Panc1 (cell line): ENCODE measurements at regions not wholly inside any gene's neighbourhood (a gene's known extent, or its start where the extent isn't known, plus 50 kb on each side); places are given as distances from the start of the nearest gene placed in this dataset.

Experiments used
- ATAC-seq: fragments of 200-7000 bp; cut with Tn5 transposase; 2 replicates; pipeline ENCODE4 v1.9.1; 2020; ENCODE audit warnings: mild to moderate bottlenecking, moderate library complexity
- BruUV-seq: library from RNA; stranded (reverse); fragments of 400-500 nt; replicated peaks from 2 replicates; lab custom pipeline; 2021; lab: Mats Ljungman, UMichigan
- CTCF ChIA-PET: fragments of 300-600 bp; sonication (Branson Sonifier 250); formaldehyde crosslinking; loops from one replicate; lab custom pipeline; 2022; ENCODE audit warnings: antibody characterized with exemption; lab: Charles Lee
- POLR2A ChIA-PET: fragments of 300-600 bp; sonication (Branson Sonifier 250); formaldehyde crosslinking; loops from one replicate; lab custom pipeline; 2022; ENCODE audit warnings: antibody characterized with exemption; lab: Charles Lee
- DNase-seq: peaks from one replicate; pipeline ENCODE4 v3.0.0-alpha.2; 2010; ENCODE audit warnings: low read depth, low spot score
- H3K27ac ChIP-seq: 2 replicates; pipeline ENCODE4 v1.5.1; 2011; ENCODE audit warnings: mild to moderate bottlenecking, low read length, inconsistent platforms
- H3K27me3 ChIP-seq: fragments of 200-500 bp; sonication (Bioruptor generic); 2 replicates; pipeline ENCODE4 v1.6.0; 2014; ENCODE audit warnings: low read length, inconsistent platforms; ENCODE audit not compliant: control insufficient read depth, insufficient read depth
- H3K36me3 ChIP-seq: fragments of 200-500 bp; sonication (Bioruptor generic); 2 replicates; pipeline ENCODE4 v1.5.1; 2014; ENCODE audit warnings: inconsistent platforms, mild to moderate bottlenecking, low read length, moderate library complexity; ENCODE audit not compliant: control insufficient read depth, insufficient read depth
- H3K4me1 ChIP-seq: 2 replicates; pipeline ENCODE4 v1.5.1; 2011; ENCODE audit warnings: inconsistent platforms, mild to moderate bottlenecking, low read length, moderate library complexity; ENCODE audit not compliant: control insufficient read depth, insufficient read depth
- H3K4me3 ChIP-seq, 2 experiments: 2 replicates each; pipeline ENCODE4 v1.5.1; 2011 to 2012; ENCODE audit warnings: low read depth in 2 of 2, low read length in 2 of 2, mild to moderate bottlenecking in 2 of 2, inconsistent platforms in 1 of 2, moderate library complexity in 1 of 2
- H3K9me3 ChIP-seq: fragments of 200-500 bp; sonication (Bioruptor generic); 2 replicates; pipeline ENCODE4 v1.5.1; 2014; ENCODE audit warnings: low read depth, mild to moderate bottlenecking, inconsistent platforms, low read length, moderate library complexity; ENCODE audit not compliant: control insufficient read depth, insufficient read depth
- POLR2AphosphoS5 ChIP-seq: IDR thresholded peaks from 2 replicates; pipeline ENCODE4 v1.6.1; 2012; ENCODE audit warnings: mild to moderate bottlenecking, low read depth, low read length, moderate library complexity
- REST ChIP-seq, 2 experiments: IDR thresholded peaks; 2 replicates each; pipeline ENCODE4 v1.6.1; 2011 to 2012; ENCODE audit warnings: low read depth in 2 of 2, control low read depth in 1 of 2, low read length in 1 of 2, mild to moderate bottlenecking in 1 of 2, moderate library complexity in 1 of 2; ENCODE audit not compliant: insufficient read depth in 1 of 2
- SIN3A ChIP-seq: IDR thresholded peaks from 2 replicates; pipeline ENCODE4 v1.6.1; 2012; ENCODE audit warnings: low read depth, mild to moderate bottlenecking, low read length, moderate library complexity, borderline replicate concordance; ENCODE audit not compliant: insufficient read depth
- TCF7L2 ChIP-seq: IDR thresholded peaks from 2 replicates; pipeline ENCODE4 v1.6.1; 2011; ENCODE audit warnings: mild to moderate bottlenecking, low read depth, low read length, inconsistent platforms
- in situ Hi-C: cut with HindIII; loops from 2 replicates; pipeline ENCODE4 v1.10.0; 2016; ENCODE audit warnings: low sequenced_read_pairs, low pct_unique_long_range_greater_than_20kb
- intact Hi-C: fragments of 100-400 bp; cut with micrococcal nuclease; formaldehyde crosslinking; loops from one replicate; pipeline ENCODE4 v1.10.0; 2022; ENCODE audit not compliant: unreplicated experiment
- TF ChIP-seq, protein P1 (sequence below): fragments of 450-650 bp; IDR thresholded peaks from 2 replicates; pipeline ENCODE4 v1.5.1; 2017; ENCODE audit warnings: mild to moderate bottlenecking

DNA sequence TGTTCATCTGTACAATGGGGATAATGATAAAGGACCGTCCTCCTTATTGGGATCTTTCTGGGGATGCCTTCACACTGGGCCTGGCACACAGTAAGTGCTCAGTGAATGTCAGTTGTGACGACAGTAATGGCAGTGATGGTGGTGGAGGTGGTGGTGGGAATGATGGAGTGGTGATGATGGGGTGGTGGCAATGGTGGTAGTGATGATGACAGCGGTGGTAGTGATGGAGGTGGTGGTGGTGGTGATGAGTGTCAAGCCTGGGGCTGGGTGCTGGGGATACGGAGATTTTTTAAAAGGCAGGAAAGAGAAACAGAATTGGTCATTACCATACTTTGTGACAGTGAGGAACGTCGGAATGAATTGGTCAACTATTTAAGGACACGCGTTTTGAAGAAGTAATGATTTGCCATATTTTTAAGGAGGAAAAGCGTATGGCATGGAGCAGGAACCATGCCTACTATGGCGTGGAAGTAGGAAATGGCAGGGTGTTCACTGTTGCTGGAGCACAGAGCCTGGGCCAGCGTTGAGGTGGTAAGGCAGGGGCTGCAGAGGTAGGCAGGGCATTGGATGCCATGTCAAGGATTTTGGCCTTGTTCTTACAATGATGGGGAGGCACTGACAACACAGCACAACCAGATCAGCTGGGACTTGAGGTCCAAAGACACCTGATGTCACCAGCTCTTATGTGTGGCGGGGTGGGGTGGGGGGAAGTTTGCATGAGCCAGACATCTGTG, 128.7 kb downstream of the ACTL8 start:
- H3K27me3 ChIP-seq, result no peaks in the 10 kb centered on the region; the same call in 1 of the 2 replicates
- H3K27ac ChIP-seq, result no peak overlapping the region
- in situ Hi-C loops, result no loop called here
- TF ChIP-seq SIN3A (no peak), POLR2AphosphoS5 (no peak), REST (IDR thresholded peaks at IDR 0.05; ENCODE audit: insufficient read depth in 1 of 2, low read depth in 2 of 2, low read length in 1 of 2) (no peak), TCF7L2 (no peak)
- TF ChIP-seq, protein P1, sequence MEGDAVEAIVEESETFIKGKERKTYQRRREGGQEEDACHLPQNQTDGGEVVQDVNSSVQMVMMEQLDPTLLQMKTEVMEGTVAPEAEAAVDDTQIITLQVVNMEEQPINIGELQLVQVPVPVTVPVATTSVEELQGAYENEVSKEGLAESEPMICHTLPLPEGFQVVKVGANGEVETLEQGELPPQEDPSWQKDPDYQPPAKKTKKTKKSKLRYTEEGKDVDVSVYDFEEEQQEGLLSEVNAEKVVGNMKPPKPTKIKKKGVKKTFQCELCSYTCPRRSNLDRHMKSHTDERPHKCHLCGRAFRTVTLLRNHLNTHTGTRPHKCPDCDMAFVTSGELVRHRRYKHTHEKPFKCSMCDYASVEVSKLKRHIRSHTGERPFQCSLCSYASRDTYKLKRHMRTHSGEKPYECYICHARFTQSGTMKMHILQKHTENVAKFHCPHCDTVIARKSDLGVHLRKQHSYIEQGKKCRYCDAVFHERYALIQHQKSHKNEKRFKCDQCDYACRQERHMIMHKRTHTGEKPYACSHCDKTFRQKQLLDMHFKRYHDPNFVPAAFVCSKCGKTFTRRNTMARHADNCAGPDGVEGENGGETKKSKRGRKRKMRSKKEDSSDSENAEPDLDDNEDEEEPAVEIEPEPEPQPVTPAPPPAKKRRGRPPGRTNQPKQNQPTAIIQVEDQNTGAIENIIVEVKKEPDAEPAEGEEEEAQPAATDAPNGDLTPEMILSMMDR, result no peak
- POLR2A ChIA-PET, result no interaction called here
- no peak for ATAC-seq
- BruUV-seq, result no TSS peak
- CTCF ChIA-PET, result no interaction called here
- intact Hi-C loops, result no loop called here
- no peaks in the 10 kb centered on the region for H3K9me3 ChIP-seq
- no peak for DNase-seq
- no peaks in the 10 kb centered on the region for H3K4me1 ChIP-seq
- no peaks in the 10 kb centered on the region; the same call in 1 of the 2 replicates for H3K36me3 ChIP-seq
- no peak overlapping the region for H3K4me3 ChIP-seq

- Histone ChIP-seq H3K4me3 (no peak overlapping the region), H3K9me3 (no peaks in the 10 kb centered on the region), H3K4me1 (no peaks in the 10 kb centered on the region), H3K27ac (no peak overlapping the region), H3K27me3 (peaks cover 3% of the 10 kb centered on the region; the same call in 1 of the 2 replicates), H3K36me3 (no peaks in the 10 kb centered on the region; the same call in 1 of the 2 replicates)
- CTCF ChIA-PET, result no interaction called here
- BruUV-seq, result no TSS peak
- TF ChIP-seq TCF7L2, result no peak
- TF ChIP-seq, protein P1, result no peak
- TF ChIP-seq POLR2AphosphoS5, result no peak
- no peak for TF ChIP-seq REST (IDR thresholded peaks at IDR 0.05; ENCODE audit: insufficient read depth in 1 of 2, low read depth in 2 of 2, low read length in 1 of 2)
- no peak for TF ChIP-seq SIN3A
- intact Hi-C loops (no loop called here), in situ Hi-C loops (no loop called here)
- POLR2A ChIA-PET, result no interaction called here
- DNase-seq, result no peak
- no peak for ATAC-seq
These were observed 130.7 kb downstream of the ACTL8 start for GRCh38 chr1:17885663-17886320.
